ENCODE measurements at regions not wholly inside any gene's neighbourhood (a gene's known extent, or its start where the extent isn't known, plus 50 kb on each side); places are given as distances from the start of the nearest gene placed in this dataset.

DNA sequence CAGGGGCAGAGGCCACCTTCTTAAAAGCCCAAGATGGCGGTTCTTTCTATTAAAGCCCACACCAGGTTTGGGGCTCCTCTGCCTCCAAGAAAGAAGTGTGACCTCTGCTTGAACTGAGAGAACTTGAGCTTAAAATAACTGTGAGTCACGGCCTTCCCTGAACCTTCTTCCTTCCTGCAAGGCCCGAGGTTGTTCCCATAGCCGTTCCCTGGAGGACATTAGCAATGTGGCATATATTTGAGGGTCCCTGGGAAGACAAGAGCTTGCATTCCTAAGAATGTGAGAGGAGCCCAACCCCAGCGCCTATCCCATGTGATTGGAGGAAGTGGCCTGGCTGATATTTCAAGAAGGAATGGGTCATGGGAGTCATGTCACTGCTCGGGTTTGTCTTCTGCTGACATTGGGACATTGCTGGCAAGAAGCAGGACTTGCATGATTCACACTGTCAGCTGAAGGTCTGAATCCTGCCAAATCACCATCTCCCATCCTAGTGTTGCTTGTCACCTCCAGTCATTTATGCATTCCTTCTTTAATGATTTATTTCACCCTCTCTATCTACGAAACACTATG is 168.1 kb downstream of the TRIB2 start:
- TF ChIP-seq EZH2phosphoT487 (IDR thresholded peaks at IDR 0.05; ENCODE audit: insufficient read depth, low read depth) (no peak), EZH2 (IDR thresholded peaks at IDR 0.05; ENCODE audit: insufficient read depth, poor library complexity, severe bottlenecking) (no peak)

Data from GM23248 (cell line).